Activated naive CD4-positive, alpha-beta T cell treated with anti-CD3 and anti-CD28 coated beads, Interleukin-2, amount 50 U/mL, for 72 hours (primary cell): ENCODE measurements at regions not wholly inside any gene's neighbourhood (a gene's known extent, or its start where the extent isn't known, plus 50 kb on each side); places are given as distances from the start of the nearest gene placed in this dataset.

Experiments used
- ATAC-seq, 2 donors: fragments of 150-1000 bp; cut with Tn5 transposase; 2 replicates each; pipeline ENCODE4 v1.10.0; 2021; ENCODE audit warnings: mild to moderate bottlenecking in 2 of 2, moderate library complexity in 2 of 2
- DNase-seq, 2 donors: peaks; one replicate each; pipeline ENCODE4 v3.0.0; 2021 to 2022; ENCODE audit warnings: low spot score in 2 of 2
- H3K27ac Mint-ChIP-seq, 2 donors: one replicate each; pipeline ENCODE4 v1.8.0; 2022; ENCODE audit warnings: mild to moderate bottlenecking in 2 of 2, mixed read lengths in 2 of 2
- H3K36me3 Mint-ChIP-seq, 2 donors: one replicate each; pipeline ENCODE4 v1.8.0; 2022; ENCODE audit warnings: mixed read lengths in 2 of 2
- H3K9me3 Mint-ChIP-seq, 2 donors: one replicate each; pipeline ENCODE4 v1.8.0; 2022; ENCODE audit warnings: mixed read lengths in 2 of 2

DNA sequence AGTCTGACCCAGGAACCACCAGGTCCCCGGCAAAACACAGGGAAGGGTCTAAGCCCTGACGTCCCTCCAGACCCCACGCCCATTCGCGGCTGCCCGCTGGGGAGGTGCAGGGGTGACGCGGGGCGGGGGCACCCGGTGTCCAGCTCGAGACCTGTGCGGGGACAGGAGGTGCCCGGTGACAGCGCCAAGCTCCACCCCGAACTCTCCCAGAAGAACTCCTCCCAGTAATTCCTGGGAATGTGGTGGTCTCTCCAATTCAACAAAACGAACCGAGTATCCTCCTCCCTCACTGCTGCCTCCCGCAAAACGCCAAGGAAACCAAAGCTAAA lies 164.1 kb upstream of the PDE10A start:
- no peak for ATAC-seq
- no peak for DNase-seq
- H3K9me3 Mint-ChIP-seq, result no peaks in the 10 kb centered on the region
- no peak overlapping the region for H3K27ac Mint-ChIP-seq
- H3K36me3 Mint-ChIP-seq, result no peaks in the 10 kb centered on the region

DNA sequence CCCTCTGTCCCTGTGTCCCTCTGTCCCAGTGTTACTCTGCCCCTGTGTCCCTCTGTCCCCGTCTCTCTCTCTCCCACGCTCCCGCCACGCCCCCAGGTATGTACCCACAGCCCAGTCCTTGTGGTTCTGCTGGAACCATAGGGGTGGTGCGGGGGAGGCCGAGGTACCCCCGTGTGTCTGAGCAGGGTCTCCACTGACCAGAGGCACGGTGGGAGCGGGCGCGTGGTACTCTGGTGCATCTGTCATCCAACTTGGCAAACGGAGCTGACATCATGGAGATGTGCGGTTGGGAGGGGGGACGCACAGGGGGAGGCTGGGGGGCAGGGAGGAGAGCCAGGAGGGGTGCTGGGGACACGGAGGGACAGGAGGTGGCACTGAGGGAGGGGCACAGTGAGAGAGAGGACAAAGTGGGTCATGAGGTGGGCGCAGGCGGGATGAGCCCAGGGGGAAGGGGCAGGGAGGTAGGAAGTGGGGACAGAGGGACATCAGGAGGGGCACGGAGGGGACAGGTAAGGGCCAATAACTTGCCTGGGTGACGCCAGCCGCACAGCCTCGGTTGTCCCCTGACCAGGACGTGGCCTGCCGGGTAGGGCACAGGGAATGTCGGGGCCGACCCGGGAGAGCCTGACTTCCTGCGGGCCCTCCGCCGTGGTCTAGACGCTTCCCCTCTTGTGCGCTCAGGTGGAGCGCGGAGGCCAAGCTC lies 163.6 kb upstream of the PDE10A start:
- DNase-seq (no peak), ATAC-seq (no peak)
- no peaks in the 10 kb centered on the region for H3K36me3 Mint-ChIP-seq
- no peaks in the 10 kb centered on the region for H3K9me3 Mint-ChIP-seq
- H3K27ac Mint-ChIP-seq, result no peak overlapping the region

- Mint-ChIP-seq H3K9me3 (no peaks in the 10 kb centered on the region), H3K36me3 (no peaks in the 10 kb centered on the region), H3K27ac (no peak overlapping the region)
- ATAC-seq, result no peak
- DNase-seq, result no peak
Observed at GRCh38 chr6:165825256-165825815, 162.3 kb upstream of the PDE10A start.

DNA sequence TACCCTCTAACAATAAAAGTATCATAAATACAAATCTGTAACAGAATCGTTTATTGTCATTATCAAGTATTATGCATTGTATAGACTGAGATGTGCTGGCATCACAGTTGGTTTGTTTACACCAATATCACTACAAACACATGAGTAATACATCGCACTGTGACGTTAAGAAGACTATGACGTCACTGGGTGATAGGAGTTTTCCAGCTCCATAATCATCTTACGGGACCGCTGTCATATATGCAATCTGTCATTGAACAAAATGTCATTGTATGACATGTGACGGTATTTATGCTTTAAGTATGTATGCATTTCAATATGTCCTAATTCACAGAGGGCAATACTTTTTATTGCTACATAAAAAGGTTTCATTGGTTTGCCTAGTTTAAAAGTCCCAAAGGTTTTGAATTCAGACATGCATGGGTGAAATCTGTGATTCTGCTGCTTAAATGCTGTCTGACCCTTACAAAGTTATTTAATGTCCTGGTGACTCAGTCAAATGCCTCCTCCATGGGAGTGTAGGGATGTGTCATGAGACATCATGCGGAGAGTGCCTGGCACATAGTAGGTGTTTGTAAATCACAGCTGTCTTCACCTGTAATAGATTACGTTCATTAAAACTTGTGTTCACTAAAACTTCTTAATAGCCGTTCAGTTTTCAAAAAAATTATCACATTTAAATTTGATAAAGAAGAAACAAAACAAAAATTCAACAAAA lies 160.7 kb upstream of the PDE10A start:
- no peaks in the 10 kb centered on the region for H3K36me3 Mint-ChIP-seq
- H3K27ac Mint-ChIP-seq, result no peak overlapping the region
- no peaks in the 10 kb centered on the region for H3K9me3 Mint-ChIP-seq
- DNase-seq, result no peak
- ATAC-seq, result no peak

DNA sequence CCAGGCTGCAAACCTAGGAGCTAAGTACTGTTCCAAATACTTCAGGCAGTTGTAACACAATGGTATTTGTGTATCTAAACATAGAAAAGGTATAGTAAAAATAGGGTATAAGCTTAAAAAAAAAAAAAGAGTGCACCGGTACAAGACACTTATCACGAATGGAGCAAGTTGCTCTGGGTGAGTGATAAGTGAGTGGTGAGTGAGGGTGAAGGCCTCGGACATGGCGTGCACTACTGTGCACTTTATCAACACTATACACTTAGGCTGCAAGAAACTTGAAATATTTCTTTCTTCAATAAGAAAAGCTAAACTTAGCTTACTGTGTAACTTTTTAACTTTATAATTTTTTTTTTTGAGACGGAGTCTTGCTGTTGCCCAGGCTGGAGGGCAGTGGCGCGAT lies 159.5 kb upstream of the PDE10A start:
- ATAC-seq (no peak), DNase-seq (no peak)
- Mint-ChIP-seq H3K27ac (no peak overlapping the region), H3K9me3 (no peaks in the 10 kb centered on the region), H3K36me3 (no peaks in the 10 kb centered on the region)

DNA sequence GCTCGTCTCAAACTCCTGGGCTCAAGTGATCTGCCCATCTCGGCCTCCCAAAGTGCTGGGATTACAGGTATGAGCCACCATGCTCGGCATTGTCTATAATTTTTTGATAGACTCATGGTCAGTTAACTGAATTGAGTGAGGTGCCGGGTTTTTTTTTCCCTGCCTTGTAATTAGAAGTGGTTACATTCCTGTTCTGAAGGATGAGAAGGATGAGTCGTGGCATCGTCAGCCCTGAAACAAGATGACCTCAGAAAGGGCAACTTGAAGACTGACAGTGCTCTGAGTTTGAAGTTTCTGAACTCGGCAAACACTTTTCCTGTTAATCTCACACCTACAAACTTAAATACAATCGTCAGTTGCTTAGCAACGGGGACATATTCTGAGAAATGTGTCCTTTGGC lies 158.7 kb upstream of the PDE10A start:
- no peak for DNase-seq
- Mint-ChIP-seq H3K36me3 (no peaks in the 10 kb centered on the region), H3K9me3 (no peaks in the 10 kb centered on the region), H3K27ac (no peak overlapping the region)
- no peak for ATAC-seq

GRCh38 chr6:165820934-165821333 lies 157.9 kb upstream of the PDE10A start:
- no peak for ATAC-seq
- no peaks in the 10 kb centered on the region for H3K36me3 Mint-ChIP-seq

DNA sequence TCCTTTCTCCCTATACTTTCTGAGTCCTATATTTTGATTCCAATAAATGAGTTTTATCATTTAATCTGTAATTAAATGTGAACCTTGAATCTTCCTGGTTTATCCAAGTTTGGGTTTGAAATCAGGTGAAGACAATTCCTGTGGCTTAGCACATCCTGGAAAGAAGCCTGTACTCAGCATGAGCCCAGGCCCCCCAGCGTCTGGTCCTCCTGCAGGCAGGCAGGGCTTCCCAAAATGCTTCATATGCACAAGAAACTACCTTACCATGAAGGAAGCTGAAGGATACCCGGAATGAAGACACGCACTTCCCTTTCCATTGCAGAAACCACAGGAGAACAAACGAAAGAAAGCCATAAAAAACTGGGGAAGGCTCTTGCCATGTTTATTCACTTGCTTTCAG lies 157.4 kb upstream of the PDE10A start:
- Mint-ChIP-seq H3K36me3 (no peaks in the 10 kb centered on the region), H3K27ac (no peak overlapping the region), H3K9me3 (no peaks in the 10 kb centered on the region)
- DNase-seq (no peak), ATAC-seq (no peak)

More at GRCh38 chr6:165820934-165821333, 157.9 kb upstream of the PDE10A start:
- Mint-ChIP-seq H3K27ac (no peak overlapping the region), H3K9me3 (no peaks in the 10 kb centered on the region)
- no peak for DNase-seq

- no peaks in the 10 kb centered on the region for H3K9me3 Mint-ChIP-seq
- H3K27ac Mint-ChIP-seq, result no peak overlapping the region
- DNase-seq (no peak), ATAC-seq (no peak)
- H3K36me3 Mint-ChIP-seq, result no peaks in the 10 kb centered on the region
Observed at GRCh38 chr6:165819394-165819793, 156.4 kb upstream of the PDE10A start.

DNA sequence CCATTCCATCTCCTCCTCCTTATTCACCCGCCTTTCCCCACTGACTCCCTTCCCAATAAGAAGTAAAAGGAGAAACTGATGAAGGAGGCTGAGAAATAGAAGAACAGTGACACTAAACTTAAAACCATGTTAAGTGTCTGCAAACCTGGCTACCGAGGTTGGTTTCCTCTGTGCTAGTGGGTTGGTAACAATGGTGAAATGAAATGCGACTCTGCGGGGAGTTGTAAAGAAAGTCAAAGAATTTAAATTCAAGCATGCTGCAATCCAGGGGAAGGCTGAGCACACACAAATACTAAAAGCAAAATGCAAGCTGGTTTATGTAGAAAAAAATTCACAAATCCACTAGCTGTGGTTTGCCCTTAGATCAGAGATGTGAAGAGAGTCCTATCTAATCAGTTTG lies 155.2 kb upstream of the PDE10A start:
- no peak for ATAC-seq
- H3K9me3 Mint-ChIP-seq, result no peaks in the 10 kb centered on the region
- H3K27ac Mint-ChIP-seq, result no peak overlapping the region
- no peak for DNase-seq
- no peaks in the 10 kb centered on the region for H3K36me3 Mint-ChIP-seq

GRCh38 chr6:165817771-165818170 lies 154.7 kb upstream of the PDE10A start:
- Mint-ChIP-seq H3K9me3 (no peaks in the 10 kb centered on the region), H3K27ac (no peak overlapping the region), H3K36me3 (no peaks in the 10 kb centered on the region)
- DNase-seq (no peak), ATAC-seq (no peak)

GRCh38 chr6:165817148-165817547 lies 154.1 kb upstream of the PDE10A start:
- Mint-ChIP-seq H3K36me3 (no peaks in the 10 kb centered on the region), H3K9me3 (no peaks in the 10 kb centered on the region), H3K27ac (no peak overlapping the region)
- DNase-seq (no peak), ATAC-seq (no peak)

- no peaks in the 10 kb centered on the region for H3K36me3 Mint-ChIP-seq
- ATAC-seq, result no peak
- peaks cover 0 to 5% of the 10 kb centered on the region in 2 donors for H3K9me3 Mint-ChIP-seq
Observed at GRCh38 chr6:165814679-165815078, 151.6 kb upstream of the PDE10A start.

DNA sequence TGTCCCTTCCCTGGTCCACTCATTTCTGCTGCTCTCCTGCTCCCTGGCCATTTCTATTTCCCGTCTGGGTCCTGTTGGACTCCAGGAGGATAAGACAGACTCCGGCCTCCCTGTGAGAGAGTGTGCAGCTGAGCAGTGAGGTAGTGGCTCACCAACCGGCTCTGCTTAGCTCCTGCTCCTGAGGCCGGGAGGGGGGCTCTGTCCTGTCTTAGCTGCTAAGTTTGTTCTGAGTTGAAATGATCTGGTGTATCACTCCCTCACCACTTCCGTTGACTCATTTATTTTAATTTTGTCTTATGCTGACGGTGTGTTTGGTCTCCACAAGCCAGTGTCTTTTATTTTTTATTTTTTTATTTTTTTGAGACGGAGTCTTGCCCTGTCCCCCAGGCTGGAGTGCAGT lies 148.5 kb upstream of the PDE10A start:
- DNase-seq (no peak), ATAC-seq (no peak)
- Mint-ChIP-seq H3K27ac (no peak overlapping the region), H3K36me3 (no peaks in the 10 kb centered on the region), H3K9me3 (peaks cover 0 to 11% of the 10 kb centered on the region in 2 donors)

More at GRCh38 chr6:165814679-165815078, 151.6 kb upstream of the PDE10A start:
- no peak overlapping the region for H3K27ac Mint-ChIP-seq
- no peak for DNase-seq

DNA sequence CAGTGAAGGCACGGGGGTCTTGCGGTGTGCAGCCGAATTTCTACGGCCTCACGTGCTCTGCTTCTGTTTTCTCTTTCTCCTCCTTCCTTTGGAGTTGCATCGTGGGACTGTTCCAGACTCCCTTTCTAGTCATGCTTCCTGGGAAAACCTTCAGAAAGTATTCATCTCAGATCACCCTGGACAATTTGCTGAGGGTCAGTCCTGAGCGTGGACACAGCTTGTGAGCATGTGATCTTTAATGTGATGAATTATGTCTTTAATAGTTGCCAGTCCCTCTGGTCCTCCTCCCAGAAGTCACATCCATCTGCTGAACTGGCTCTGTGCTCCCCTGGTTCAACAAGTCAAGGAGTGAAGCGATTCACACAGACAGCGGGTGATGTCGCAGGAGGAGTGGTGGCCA lies 145.0 kb upstream of the PDE10A start:
- DNase-seq, result no peak
- Mint-ChIP-seq H3K9me3 (peaks cover 4 to 11% of the 10 kb centered on the region in 2 donors), H3K27ac (no peak overlapping the region), H3K36me3 (peaks cover 6% of the 10 kb centered on the region in 2 donors)
- ATAC-seq, result no peak

GRCh38 chr6:165807249-165807960 lies 144.4 kb upstream of the PDE10A start:
- ATAC-seq (no peak), DNase-seq (no peak)
- Mint-ChIP-seq H3K27ac (no peak overlapping the region), H3K9me3 (peaks cover 4 to 11% of the 10 kb centered on the region in 2 donors), H3K36me3 (peaks cover 6% of the 10 kb centered on the region in 2 donors)

DNA sequence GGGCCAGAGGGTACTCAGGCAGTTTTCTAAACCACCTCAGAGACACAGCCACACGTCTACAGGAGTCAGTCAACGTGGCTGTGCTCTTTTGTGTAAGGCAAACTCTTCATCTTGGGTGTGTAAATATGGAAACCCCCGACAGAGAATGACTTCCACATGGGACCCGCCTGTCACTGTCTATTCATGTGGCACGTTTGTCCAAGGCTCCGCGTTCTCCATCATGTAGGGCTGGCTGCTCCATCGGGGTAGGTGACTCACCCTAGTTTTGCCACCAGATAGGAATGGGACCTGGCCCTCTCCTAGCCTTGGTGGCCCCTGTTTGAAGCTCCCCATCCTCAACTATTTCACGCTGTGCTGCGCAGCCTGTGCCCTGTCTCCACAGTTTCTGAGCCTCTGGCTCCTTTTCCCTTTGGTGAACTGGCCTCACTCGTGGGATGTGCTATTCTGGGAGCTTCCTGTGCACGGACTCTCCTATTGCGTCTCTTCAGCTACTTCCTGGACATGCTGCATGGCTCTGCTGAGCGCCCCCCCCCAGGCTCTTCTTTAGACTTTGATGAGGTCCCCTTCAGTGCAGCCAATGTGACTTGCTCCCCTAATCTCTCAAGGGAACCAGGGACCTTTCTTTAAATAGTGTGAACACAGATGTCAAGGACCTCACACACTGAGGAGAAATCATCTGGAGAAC lies 143.2 kb upstream of the PDE10A start:
- H3K9me3 Mint-ChIP-seq, result peaks cover 4 to 11% of the 10 kb centered on the region in 2 donors

More for the DNA sequence above, 143.2 kb upstream of the PDE10A start:
- Mint-ChIP-seq H3K36me3 (peaks cover 6% of the 10 kb centered on the region in 2 donors), H3K27ac (no peak overlapping the region)
- ATAC-seq, result no peak
- DNase-seq, result no peak
